SK-N-SH treated with all-trans-retinoic acid at 6 μM for 48 hours (cell line): ENCODE measurements at regions not wholly inside any gene's neighbourhood (a gene's known extent, or its start where the extent isn't known, plus 50 kb on each side); places are given as distances from the start of the nearest gene placed in this dataset.

Experiments used
- ATAC-seq: fragments of 200-7000 bp; cut with Tn5 transposase; 3 replicates; pipeline ENCODE4 v1.9.1; 2020; ENCODE audit warnings: mild to moderate bottlenecking, moderate library complexity
- ARNTL ChIP-seq: fragments of 450-650 bp; formaldehyde crosslinking; IDR thresholded peaks from 2 replicates; pipeline ENCODE4 v1.5.0; 2020; ENCODE audit warnings: low read depth, mild to moderate bottlenecking, moderate library complexity, borderline replicate concordance
- BACH2 ChIP-seq: fragments of 250-450 bp; sonication (Bioruptor Pico); IDR thresholded peaks from 2 replicates; pipeline ENCODE4 v1.9.0; 2021; ENCODE audit warnings: mild to moderate bottlenecking, borderline replicate concordance
- CSDC2 ChIP-seq: fragments of 250-450 bp; sonication (Bioruptor Pico); IDR thresholded peaks from 2 replicates; pipeline ENCODE4 v1.5.0; 2020; ENCODE audit warnings: mild to moderate bottlenecking, moderate library complexity
- ESRRG ChIP-seq: fragments of 250-450 bp; sonication (Bioruptor Pico); IDR thresholded peaks from 2 replicates; pipeline ENCODE4 v1.6.1; 2021; ENCODE audit warnings: mild to moderate bottlenecking
- GLIS3 ChIP-seq: fragments of 250-450 bp; sonication (Bioruptor Pico); IDR thresholded peaks from 2 replicates; pipeline ENCODE4 v1.5.0; 2020; ENCODE audit warnings: mild to moderate bottlenecking, moderate library complexity
- ISL1 ChIP-seq: fragments of 250-450 bp; sonication (Bioruptor Pico); IDR thresholded peaks from 2 replicates; pipeline ENCODE4 v2.1.2; 2022; ENCODE audit warnings: mild to moderate bottlenecking, moderate library complexity
- OSR1 ChIP-seq: fragments of 250-450 bp; sonication (Bioruptor Pico); IDR thresholded peaks from 2 replicates; pipeline ENCODE4 v1.8.0; 2022; ENCODE audit warnings: moderate library complexity, mild to moderate bottlenecking, inconsistent platforms
- PPARA ChIP-seq: fragments of 250-450 bp; sonication (Bioruptor Pico); IDR thresholded peaks from 2 replicates; pipeline ENCODE4 v1.5.0; 2020; ENCODE audit warnings: mild to moderate bottlenecking, borderline replicate concordance
- RARB ChIP-seq: fragments of 250-450 bp; sonication (Bioruptor Pico); IDR thresholded peaks from 2 replicates; pipeline ENCODE4 v1.8.0; 2021; ENCODE audit warnings: mild to moderate bottlenecking, moderate library complexity
- TCF4 ChIP-seq: fragments of 250-450 bp; sonication (Bioruptor Pico); IDR thresholded peaks from 2 replicates; pipeline ENCODE4 v1.8.0; 2021; ENCODE audit warnings: mild to moderate bottlenecking, moderate library complexity, borderline replicate concordance
- TOX ChIP-seq: fragments of 250-450 bp; sonication (Bioruptor Pico); IDR thresholded peaks from 2 replicates; pipeline ENCODE4 v1.8.0; 2021; ENCODE audit warnings: mild to moderate bottlenecking, moderate library complexity, borderline replicate concordance
- ZC3H10 ChIP-seq: fragments of 250-450 bp; sonication (Bioruptor Pico); IDR thresholded peaks from 2 replicates; pipeline ENCODE4 v1.5.1; 2021; ENCODE audit warnings: mild to moderate bottlenecking, moderate library complexity
- ZFP3 ChIP-seq: fragments of 250-450 bp; sonication (Bioruptor Pico); IDR thresholded peaks from 2 replicates; pipeline ENCODE4 v1.5.0; 2020; ENCODE audit warnings: mild to moderate bottlenecking, moderate library complexity
- ZFP30 ChIP-seq: fragments of 450-650 bp; formaldehyde crosslinking; IDR thresholded peaks from 2 replicates; pipeline ENCODE4 v1.5.0; 2022; ENCODE audit warnings: mild to moderate bottlenecking, moderate library complexity
- ZNF565 ChIP-seq: fragments of 450-650 bp; formaldehyde crosslinking; conservative IDR thresholded peaks from 2 replicates; pipeline ENCODE4 v1.5.0; 2020; ENCODE audit warnings: low read depth, mild to moderate bottlenecking, moderate library complexity
- ZNF8 ChIP-seq: fragments of 450-650 bp; formaldehyde crosslinking; IDR thresholded peaks from 2 replicates; pipeline ENCODE4 v1.5.0; 2020; ENCODE audit warnings: mild to moderate bottlenecking, moderate library complexity
- TF ChIP-seq, protein P1 (sequence below): fragments of 250-450 bp; sonication (Bioruptor Pico); IDR thresholded peaks from 2 replicates; pipeline ENCODE4 v1.8.0; 2020; ENCODE audit warnings: mild to moderate bottlenecking, moderate library complexity, borderline replicate concordance
- TF ChIP-seq, protein P2 (sequence below): fragments of 250-450 bp; sonication (Bioruptor Pico); IDR thresholded peaks from 2 replicates; pipeline ENCODE4 v1.5.1; 2020; ENCODE audit warnings: low read depth, mild to moderate bottlenecking, moderate library complexity
- TF ChIP-seq, protein P3 (sequence below): fragments of 250-450 bp; sonication (Bioruptor Pico); IDR thresholded peaks from 2 replicates; pipeline ENCODE4 v1.8.0; 2021; ENCODE audit warnings: low read depth, mild to moderate bottlenecking, moderate library complexity, borderline replicate concordance
- TF ChIP-seq, protein P4 (sequence below): fragments of 250-450 bp; sonication (Bioruptor Pico); IDR thresholded peaks from 2 replicates; pipeline ENCODE4 v1.5.1; 2021; ENCODE audit warnings: mild to moderate bottlenecking, moderate library complexity

DNA sequence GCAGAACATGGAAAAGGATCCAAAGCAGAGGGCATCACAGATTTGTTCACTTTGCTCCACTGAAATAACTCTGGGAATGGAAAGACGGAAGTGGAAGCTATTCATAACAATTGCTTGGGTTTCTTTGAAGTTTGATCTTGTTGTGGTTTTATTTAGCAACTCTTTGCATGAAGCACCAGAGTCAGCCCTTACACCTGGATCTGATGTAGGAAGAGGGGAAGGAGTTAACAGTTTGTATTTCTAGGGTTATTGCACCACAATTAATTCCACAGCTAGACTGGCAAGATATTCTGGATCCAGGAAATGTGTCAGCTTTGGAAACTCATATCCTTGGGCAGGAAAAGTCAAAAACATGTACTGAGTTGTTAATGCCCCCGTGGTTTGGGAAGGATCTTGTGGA, 1143.4 kb downstream of the CNTNAP5 start:
- ATAC-seq, result no peak
- TF ChIP-seq CSDC2 (CRISPR knock-in tag) (no peak), TCF4 (CRISPR knock-in tag) (no peak), ISL1 (CRISPR knock-in tag) (no peak), ZNF8 (no peak), PPARA (CRISPR knock-in tag) (no peak), ZFP30 (CRISPR knock-in tag) (no peak), OSR1 (CRISPR knock-in tag) (no peak)
- TF ChIP-seq, protein P1, sequence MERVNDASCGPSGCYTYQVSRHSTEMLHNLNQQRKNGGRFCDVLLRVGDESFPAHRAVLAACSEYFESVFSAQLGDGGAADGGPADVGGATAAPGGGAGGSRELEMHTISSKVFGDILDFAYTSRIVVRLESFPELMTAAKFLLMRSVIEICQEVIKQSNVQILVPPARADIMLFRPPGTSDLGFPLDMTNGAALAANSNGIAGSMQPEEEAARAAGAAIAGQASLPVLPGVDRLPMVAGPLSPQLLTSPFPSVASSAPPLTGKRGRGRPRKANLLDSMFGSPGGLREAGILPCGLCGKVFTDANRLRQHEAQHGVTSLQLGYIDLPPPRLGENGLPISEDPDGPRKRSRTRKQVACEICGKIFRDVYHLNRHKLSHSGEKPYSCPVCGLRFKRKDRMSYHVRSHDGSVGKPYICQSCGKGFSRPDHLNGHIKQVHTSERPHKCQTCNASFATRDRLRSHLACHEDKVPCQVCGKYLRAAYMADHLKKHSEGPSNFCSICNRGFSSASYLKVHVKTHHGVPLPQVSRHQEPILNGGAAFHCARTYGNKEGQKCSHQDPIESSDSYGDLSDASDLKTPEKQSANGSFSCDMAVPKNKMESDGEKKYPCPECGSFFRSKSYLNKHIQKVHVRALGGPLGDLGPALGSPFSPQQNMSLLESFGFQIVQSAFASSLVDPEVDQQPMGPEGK, result no peak
- TF ChIP-seq, protein P2, sequence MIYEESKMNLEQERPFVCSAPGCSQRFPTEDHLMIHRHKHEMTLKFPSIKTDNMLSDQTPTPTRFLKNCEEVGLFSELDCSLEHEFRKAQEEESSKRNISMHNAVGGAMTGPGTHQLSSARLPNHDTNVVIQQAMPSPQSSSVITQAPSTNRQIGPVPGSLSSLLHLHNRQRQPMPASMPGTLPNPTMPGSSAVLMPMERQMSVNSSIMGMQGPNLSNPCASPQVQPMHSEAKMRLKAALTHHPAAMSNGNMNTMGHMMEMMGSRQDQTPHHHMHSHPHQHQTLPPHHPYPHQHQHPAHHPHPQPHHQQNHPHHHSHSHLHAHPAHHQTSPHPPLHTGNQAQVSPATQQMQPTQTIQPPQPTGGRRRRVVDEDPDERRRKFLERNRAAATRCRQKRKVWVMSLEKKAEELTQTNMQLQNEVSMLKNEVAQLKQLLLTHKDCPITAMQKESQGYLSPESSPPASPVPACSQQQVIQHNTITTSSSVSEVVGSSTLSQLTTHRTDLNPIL (CRISPR knock-in tag), result no peak
- TF ChIP-seq, protein P3, sequence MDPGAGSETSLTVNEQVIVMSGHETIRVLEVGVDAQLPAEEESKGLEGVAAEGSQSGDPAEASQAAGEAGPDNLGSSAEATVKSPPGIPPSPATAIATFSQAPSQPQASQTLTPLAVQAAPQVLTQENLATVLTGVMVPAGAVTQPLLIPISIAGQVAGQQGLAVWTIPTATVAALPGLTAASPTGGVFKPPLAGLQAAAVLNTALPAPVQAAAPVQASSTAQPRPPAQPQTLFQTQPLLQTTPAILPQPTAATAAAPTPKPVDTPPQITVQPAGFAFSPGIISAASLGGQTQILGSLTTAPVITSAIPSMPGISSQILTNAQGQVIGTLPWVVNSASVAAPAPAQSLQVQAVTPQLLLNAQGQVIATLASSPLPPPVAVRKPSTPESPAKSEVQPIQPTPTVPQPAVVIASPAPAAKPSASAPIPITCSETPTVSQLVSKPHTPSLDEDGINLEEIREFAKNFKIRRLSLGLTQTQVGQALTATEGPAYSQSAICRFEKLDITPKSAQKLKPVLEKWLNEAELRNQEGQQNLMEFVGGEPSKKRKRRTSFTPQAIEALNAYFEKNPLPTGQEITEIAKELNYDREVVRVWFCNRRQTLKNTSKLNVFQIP, result no peak

DNA sequence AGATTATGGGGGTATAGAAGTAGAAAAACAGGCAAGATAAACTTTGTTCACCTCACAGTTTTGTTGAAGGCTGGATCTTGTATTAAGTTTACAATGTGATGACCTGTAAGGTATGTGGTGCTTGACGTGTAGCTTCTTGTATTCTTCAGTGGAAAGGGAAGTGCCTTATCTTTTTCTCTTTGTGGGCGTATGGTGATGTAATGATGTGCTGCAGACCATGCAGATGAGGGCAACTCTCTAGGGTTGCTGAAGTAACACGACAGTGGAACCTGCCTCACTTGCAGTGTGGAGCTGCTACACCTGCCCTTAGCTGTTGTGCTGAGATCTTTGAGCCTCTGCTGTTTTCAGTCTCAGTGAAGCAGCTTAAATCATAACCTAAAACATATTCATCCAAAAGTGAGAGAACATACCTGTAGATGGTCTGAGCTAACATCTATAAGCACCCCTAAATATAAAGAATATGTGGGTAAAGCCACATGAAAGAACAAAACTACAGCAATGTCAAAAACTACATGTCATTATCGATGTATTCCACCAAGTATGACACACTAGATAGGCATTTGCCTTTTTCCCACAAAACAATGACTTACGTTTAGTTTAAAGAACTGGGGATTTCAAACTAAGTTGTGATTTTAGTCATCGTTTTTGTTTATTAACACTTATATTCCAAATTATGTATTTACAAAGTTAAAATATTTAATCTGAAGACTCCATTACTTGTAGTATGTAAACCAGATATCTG, 1144.1 kb downstream of the CNTNAP5 start:
- ATAC-seq, result no peak
- TF ChIP-seq PPARA (CRISPR knock-in tag), result no peak
- TF ChIP-seq, protein P3, result no peak
- TF ChIP-seq ZFP3 (CRISPR knock-in tag), result no peak
- TF ChIP-seq BACH2 (CRISPR knock-in tag), result no peak
- no peak for TF ChIP-seq ISL1 (CRISPR knock-in tag)
- TF ChIP-seq ZNF565 (CRISPR knock-in tag), result no peak
- TF ChIP-seq RARB (CRISPR knock-in tag), result no peak
- TF ChIP-seq OSR1 (CRISPR knock-in tag), result no peak
- TF ChIP-seq, protein P2 (CRISPR knock-in tag), result no peak
- no peak for TF ChIP-seq ARNTL (CRISPR knock-in tag)
- TF ChIP-seq TOX (CRISPR knock-in tag), result no peak
- TF ChIP-seq ZC3H10 (CRISPR knock-in tag), result no peak

DNA sequence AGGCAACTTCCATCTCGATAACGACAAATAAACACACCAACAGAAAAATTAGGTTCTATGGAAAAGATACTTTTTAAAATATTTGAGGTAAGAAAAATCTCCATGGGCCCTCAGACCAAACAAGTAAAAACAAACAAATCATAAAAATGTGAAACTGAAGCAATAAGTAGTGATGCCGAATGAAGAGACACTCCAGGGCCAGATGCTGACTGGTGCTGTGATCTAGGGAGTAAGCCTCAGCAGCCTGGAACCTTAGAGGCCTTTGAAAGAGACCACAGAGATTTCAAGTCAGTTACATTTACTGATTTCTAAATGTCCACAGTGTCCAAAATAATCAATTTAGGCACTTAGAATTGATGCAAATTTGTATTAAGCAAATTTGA, 1144.7 kb downstream of the CNTNAP5 start:
- TF ChIP-seq, protein P3, result no peak
- TF ChIP-seq GLIS3 (no peak), TCF4 (CRISPR knock-in tag) (no peak), ESRRG (no peak)
- TF ChIP-seq, protein P4, sequence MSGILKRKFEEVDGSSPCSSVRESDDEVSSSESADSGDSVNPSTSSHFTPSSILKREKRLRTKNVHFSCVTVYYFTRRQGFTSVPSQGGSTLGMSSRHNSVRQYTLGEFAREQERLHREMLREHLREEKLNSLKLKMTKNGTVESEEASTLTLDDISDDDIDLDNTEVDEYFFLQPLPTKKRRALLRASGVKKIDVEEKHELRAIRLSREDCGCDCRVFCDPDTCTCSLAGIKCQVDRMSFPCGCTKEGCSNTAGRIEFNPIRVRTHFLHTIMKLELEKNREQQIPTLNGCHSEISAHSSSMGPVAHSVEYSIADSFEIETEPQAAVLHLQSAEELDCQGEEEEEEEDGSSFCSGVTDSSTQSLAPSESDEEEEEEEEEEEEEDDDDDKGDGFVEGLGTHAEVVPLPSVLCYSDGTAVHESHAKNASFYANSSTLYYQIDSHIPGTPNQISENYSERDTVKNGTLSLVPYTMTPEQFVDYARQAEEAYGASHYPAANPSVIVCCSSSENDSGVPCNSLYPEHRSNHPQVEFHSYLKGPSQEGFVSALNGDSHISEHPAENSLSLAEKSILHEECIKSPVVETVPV, result no peak
- TF ChIP-seq, all 23 proteins: peak for 0

More for the DNA sequence above, 1144.7 kb downstream of the CNTNAP5 start:
- no peak for ATAC-seq
